Fibroblast of lung (primary cell): ENCODE measurements at regions not wholly inside any gene's neighbourhood (a gene's known extent, or its start where the extent isn't known, plus 50 kb on each side); places are given as distances from the start of the nearest gene placed in this dataset.

ENCODE experiments used
- DNase-seq, 2 donors: peaks; one replicate each; pipeline versions ENCODE4 v3.0.0 to v3.0.0-alpha.2; 2010; ENCODE audit warnings: low read depth in 2 of 2
- H2AFZ ChIP-seq: 2 replicates; pipeline ENCODE4 v1.5.1; 2012; ENCODE audit warnings: low read length, control low read depth, inconsistent platforms
- H3K27ac ChIP-seq: 2 replicates; pipeline ENCODE4 v1.5.1; 2011; ENCODE audit warnings: low read length, control low read depth; ENCODE audit not compliant: insufficient read depth
- H3K27me3 ChIP-seq: 2 replicates; pipeline ENCODE4 v1.5.1; 2011; ENCODE audit warnings: mild to moderate bottlenecking, low read length; ENCODE audit not compliant: control insufficient read depth, insufficient read depth
- H3K36me3 ChIP-seq: 2 replicates; pipeline ENCODE4 v1.5.1; 2011; ENCODE audit warnings: low read length; ENCODE audit not compliant: control insufficient read depth, insufficient read depth
- H3K4me1 ChIP-seq: 2 replicates; pipeline ENCODE4 v1.5.1; 2011; ENCODE audit warnings: low read length; ENCODE audit not compliant: control insufficient read depth, insufficient read depth; ENCODE audit errors: extremely low read depth
- H3K4me2 ChIP-seq: 2 replicates; pipeline ENCODE4 v1.5.1; 2011; ENCODE audit warnings: low read length, control low read depth; ENCODE audit not compliant: insufficient read depth; ENCODE audit errors: extremely low read depth
- H3K4me3 ChIP-seq, 4 experiments: fragments of 200-600 bp in 1 of 4; sonication (generic) in 1 of 4; replicated peaks in 1 of 4; 2 replicates each; pipeline ENCODE4 v1.5.1; 2011 to 2016; ENCODE audit warnings: low read length in 4 of 4, low read depth in 3 of 4, mild to moderate bottlenecking in 3 of 4, control low read depth in 2 of 4, inconsistent platforms in 1 of 4, mixed read lengths in 1 of 4; ENCODE audit not compliant: insufficient read depth in 1 of 4; ENCODE audit errors: control extremely low read depth in 1 of 4
- H3K79me2 ChIP-seq: 2 replicates; pipeline ENCODE4 v1.5.1; 2012; ENCODE audit warnings: mild to moderate bottlenecking, low read length, inconsistent platforms; ENCODE audit not compliant: control insufficient read depth, insufficient read depth
- H3K9ac ChIP-seq: 2 replicates; pipeline ENCODE4 v1.5.1; 2011; ENCODE audit warnings: mild to moderate bottlenecking, low read length, control low read depth; ENCODE audit not compliant: insufficient read depth
- H3K9me3 ChIP-seq: 2 replicates; pipeline ENCODE4 v1.5.1; 2012; ENCODE audit warnings: low read depth, low read length; ENCODE audit not compliant: control insufficient read depth, insufficient read depth
- H4K20me1 ChIP-seq: 2 replicates; pipeline ENCODE4 v1.5.1; 2011; ENCODE audit warnings: low read length; ENCODE audit not compliant: control insufficient read depth, insufficient read depth; ENCODE audit errors: extremely low read depth
- EZH2 ChIP-seq: IDR thresholded peaks from 2 replicates; pipeline ENCODE4 v1.5.1; 2012; ENCODE audit warnings: low read length, control low read depth, mild to moderate bottlenecking; ENCODE audit errors: missing control alignments
- TF ChIP-seq, protein P1 (sequence below), 2 donors: IDR thresholded peaks in 1 of 2; conservative IDR thresholded peaks in 1 of 2; 1 replicate in 1 of 2; 2 replicates in 1 of 2; pipeline ENCODE4 v1.5.1; 2011 to 2012; ENCODE audit warnings: low read length in 2 of 2, control low read depth in 1 of 2, inconsistent platforms in 1 of 2, low read depth in 1 of 2, mild to moderate bottlenecking in 1 of 2

DNA sequence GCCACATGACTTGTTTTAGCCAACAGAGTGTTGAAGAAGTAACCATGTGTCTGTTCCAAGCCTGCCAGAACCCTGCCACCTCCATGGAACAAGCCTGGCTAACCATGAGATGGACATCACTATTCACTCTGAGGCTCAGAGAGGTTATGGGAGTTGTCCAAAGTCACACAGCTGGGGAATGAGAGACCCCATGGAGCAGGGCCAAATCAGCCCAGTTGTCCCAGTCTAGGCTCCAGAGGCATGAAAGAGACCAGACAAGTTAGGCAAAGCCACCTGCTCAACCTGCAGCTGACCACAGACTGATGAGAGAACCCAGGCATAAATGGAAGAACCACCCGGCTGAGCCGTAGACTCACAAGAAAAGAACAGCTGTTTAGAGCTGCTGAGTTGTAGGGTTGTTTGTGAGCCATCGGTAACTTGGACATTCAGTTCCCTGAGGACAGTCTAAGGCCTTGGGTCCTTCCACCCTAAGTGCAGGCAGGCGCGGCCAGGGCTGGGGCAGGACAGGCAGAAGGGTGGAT lies 74.7 kb upstream of the PHF21B start:
- Histone ChIP-seq H3K36me3 (no peaks in the 10 kb centered on the region), H3K4me2 (no peak overlapping the region), H3K79me2 (no peaks in the 10 kb centered on the region), H2AFZ (no peak overlapping the region), H3K27ac (no peak overlapping the region), H4K20me1 (no peaks in the 10 kb centered on the region), H3K9ac (no peak overlapping the region), H3K4me3 (no peak overlapping the region), H3K4me1 (peaks cover 2% of the 10 kb centered on the region), H3K9me3 (no peaks in the 10 kb centered on the region), H3K27me3 (no peaks in the 10 kb centered on the region)
- TF ChIP-seq, protein P1, sequence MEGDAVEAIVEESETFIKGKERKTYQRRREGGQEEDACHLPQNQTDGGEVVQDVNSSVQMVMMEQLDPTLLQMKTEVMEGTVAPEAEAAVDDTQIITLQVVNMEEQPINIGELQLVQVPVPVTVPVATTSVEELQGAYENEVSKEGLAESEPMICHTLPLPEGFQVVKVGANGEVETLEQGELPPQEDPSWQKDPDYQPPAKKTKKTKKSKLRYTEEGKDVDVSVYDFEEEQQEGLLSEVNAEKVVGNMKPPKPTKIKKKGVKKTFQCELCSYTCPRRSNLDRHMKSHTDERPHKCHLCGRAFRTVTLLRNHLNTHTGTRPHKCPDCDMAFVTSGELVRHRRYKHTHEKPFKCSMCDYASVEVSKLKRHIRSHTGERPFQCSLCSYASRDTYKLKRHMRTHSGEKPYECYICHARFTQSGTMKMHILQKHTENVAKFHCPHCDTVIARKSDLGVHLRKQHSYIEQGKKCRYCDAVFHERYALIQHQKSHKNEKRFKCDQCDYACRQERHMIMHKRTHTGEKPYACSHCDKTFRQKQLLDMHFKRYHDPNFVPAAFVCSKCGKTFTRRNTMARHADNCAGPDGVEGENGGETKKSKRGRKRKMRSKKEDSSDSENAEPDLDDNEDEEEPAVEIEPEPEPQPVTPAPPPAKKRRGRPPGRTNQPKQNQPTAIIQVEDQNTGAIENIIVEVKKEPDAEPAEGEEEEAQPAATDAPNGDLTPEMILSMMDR (conservative IDR thresholded peaks at IDR 0.05 in 1 of 2, IDR thresholded peaks at IDR 0.05 in 1 of 2; ENCODE audit: low read depth in 1 of 2, low read length in 2 of 2), result no peak
- TF ChIP-seq EZH2, result no peak
- DNase-seq, result no peak

DNA sequence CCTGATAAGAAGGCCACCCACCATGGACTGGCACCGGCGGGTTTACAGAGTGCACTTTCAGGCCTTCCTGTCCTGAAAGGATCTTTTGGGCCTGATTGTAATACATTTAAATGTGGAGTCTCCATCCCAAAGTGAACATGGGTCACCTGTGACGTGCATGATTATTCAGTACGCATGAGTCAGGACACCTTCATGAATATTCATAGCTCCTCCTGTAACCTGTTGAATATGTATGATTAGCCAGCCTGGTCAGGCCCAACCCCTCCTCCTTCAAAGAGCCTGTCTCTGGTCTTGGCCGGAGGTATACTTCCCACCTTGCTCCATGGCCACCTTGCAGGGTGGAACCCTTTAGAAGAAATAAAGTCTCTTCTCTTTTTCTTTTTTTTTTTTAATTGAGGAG lies 75.9 kb upstream of the NUP50 start:
- H3K9me3 ChIP-seq, result no peaks in the 10 kb centered on the region
- H2AFZ ChIP-seq, result no peak overlapping the region
- H3K4me3 ChIP-seq, result no peak overlapping the region
- H3K27me3 ChIP-seq, result peaks cover 3% of the 10 kb centered on the region
- no peaks in the 10 kb centered on the region for H4K20me1 ChIP-seq
- H3K36me3 ChIP-seq, result no peaks in the 10 kb centered on the region
- TF ChIP-seq, protein P1 (conservative IDR thresholded peaks at IDR 0.05 in 1 of 2, IDR thresholded peaks at IDR 0.05 in 1 of 2; ENCODE audit: low read depth in 1 of 2, low read length in 2 of 2), result no peak
- TF ChIP-seq EZH2, result no peak
- peaks cover 2% of the 10 kb centered on the region for H3K4me1 ChIP-seq
- peak in 1 of 2 donors; percentile 39 for DNase-seq
- no peaks in the 10 kb centered on the region for H3K79me2 ChIP-seq
- no peak overlapping the region for H3K4me2 ChIP-seq
- no peak overlapping the region for H3K9ac ChIP-seq
- no peak overlapping the region for H3K27ac ChIP-seq

DNA sequence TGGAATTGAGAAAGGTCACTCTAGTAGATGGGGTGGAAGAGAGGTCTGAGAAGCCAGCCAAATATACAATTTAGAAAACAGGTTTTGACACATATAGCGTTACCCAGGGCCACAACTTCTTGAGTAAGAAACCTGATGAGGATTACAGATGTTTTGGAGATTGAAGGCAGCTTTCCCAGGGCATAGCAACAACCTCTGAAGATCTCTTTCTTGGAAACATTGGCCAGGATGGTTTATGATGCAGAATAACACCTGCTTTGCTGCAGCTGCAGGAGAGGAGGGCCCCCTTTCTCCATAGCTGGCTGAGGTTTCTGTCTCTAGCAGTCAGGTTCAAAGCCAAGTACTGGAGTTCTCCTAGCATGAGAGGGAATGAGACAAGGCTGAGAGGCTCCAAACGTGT lies 75.1 kb upstream of the NUP50 start:
- Histone ChIP-seq H3K4me1 (peaks cover 2% of the 10 kb centered on the region), H3K4me2 (no peak overlapping the region), H3K27ac (no peak overlapping the region), H3K9me3 (no peaks in the 10 kb centered on the region), H3K4me3 (no peak overlapping the region), H4K20me1 (no peaks in the 10 kb centered on the region), H3K79me2 (no peaks in the 10 kb centered on the region), H2AFZ (no peak overlapping the region), H3K9ac (no peak overlapping the region), H3K36me3 (no peaks in the 10 kb centered on the region), H3K27me3 (peaks cover 3% of the 10 kb centered on the region)
- DNase-seq, result no peak
- TF ChIP-seq EZH2, result no peak
- TF ChIP-seq, protein P1 (conservative IDR thresholded peaks at IDR 0.05 in 1 of 2, IDR thresholded peaks at IDR 0.05 in 1 of 2; ENCODE audit: low read depth in 1 of 2, low read length in 2 of 2), result no peak
